IPS DF 4.7 (cell line): ENCODE measurements at regions not wholly inside any gene's neighbourhood (a gene's known extent, or its start where the extent isn't known, plus 50 kb on each side); places are given as distances from the start of the nearest gene placed in this dataset.

Experiments used
- DNase-seq: peaks from one replicate; pipeline ENCODE4 v3.0.0-alpha.2; 2013; ENCODE audit warnings: low spot score; ENCODE audit errors: extremely low read depth

GRCh38 chr20:50390685-50391443, 119.3 kb upstream of the PTPN1 start:
- DNase-seq = no peak

- DNase-seq = no peak
Measured at GRCh38 chr20:50391444-50392137, 118.6 kb upstream of the PTPN1 start.

GRCh38 chr20:50392138-50392866, 117.9 kb upstream of the PTPN1 start:
- DNase-seq = no peak

GRCh38 chr20:50393242-50393641, 116.9 kb upstream of the PTPN1 start:
- DNase-seq = no peak

GRCh38 chr20:50393990-50394561, 116.1 kb upstream of the PTPN1 start:
- no peak for DNase-seq

- no peak for DNase-seq
Measured at GRCh38 chr20:50394569-50394968, 115.6 kb upstream of the PTPN1 start.

GRCh38 chr20:50395251-50395729, 114.9 kb upstream of the PTPN1 start:
- DNase-seq = no peak

- no peak for DNase-seq
Measured at GRCh38 chr20:50395914-50396488, 114.2 kb upstream of the PTPN1 start.

GRCh38 chr20:50396623-50397022, 113.6 kb upstream of the PTPN1 start:
- DNase-seq = no peak

- DNase-seq = no peak
Measured at GRCh38 chr20:50397058-50397457, 113.1 kb upstream of the PTPN1 start.

- no peak for DNase-seq
Measured at GRCh38 chr20:50398064-50398463, 112.1 kb upstream of the PTPN1 start.

- DNase-seq = no peak
Measured at GRCh38 chr20:50398471-50398820, 111.7 kb upstream of the PTPN1 start.

GRCh38 chr20:50398821-50399554, 111.2 kb upstream of the PTPN1 start:
- no peak for DNase-seq

GRCh38 chr20:50399555-50399916, 110.6 kb upstream of the PTPN1 start:
- DNase-seq = no peak

- DNase-seq = no peak
Measured at GRCh38 chr20:50399917-50400704, 110.1 kb upstream of the PTPN1 start.

- DNase-seq = no peak
Measured at GRCh38 chr20:50400705-50401586, 109.2 kb upstream of the PTPN1 start.

- no peak for DNase-seq
Measured at GRCh38 chr20:50401587-50402418, 108.4 kb upstream of the PTPN1 start.
